NCI-H2171 treated with DMSO at 0.1 percent for 48 hours (cell line): ENCODE measurements at regions not wholly inside any gene's neighbourhood (a gene's known extent, or its start where the extent isn't known, plus 50 kb on each side); places are given as distances from the start of the nearest gene placed in this dataset.

ENCODE experiments used
- DNase-seq: peaks from one replicate; lab custom pipeline; 2025; lab: John Stamatoyannopoulos, UW

GRCh38 chr11:45473341-45473895 lies 187.3 kb upstream of the SYT13 start:
- peak; percentile 93 for DNase-seq

GRCh38 chr11:45472716-45473317 lies 186.7 kb upstream of the SYT13 start:
- no peak for DNase-seq

- no peak for DNase-seq
Observed at GRCh38 chr11:45471266-45471665, 185.1 kb upstream of the SYT13 start.

- DNase-seq, result no peak
Observed at GRCh38 chr11:45470794-45471167, 184.6 kb upstream of the SYT13 start.

- DNase-seq, result peak; percentile 19
Observed at GRCh38 chr11:45470151-45470793, 184.1 kb upstream of the SYT13 start.

- DNase-seq, result no peak
Observed at GRCh38 chr11:45468267-45468856, 182.2 kb upstream of the SYT13 start.

- no peak for DNase-seq
Observed at GRCh38 chr11:45463541-45463940, 177.4 kb upstream of the SYT13 start.

- DNase-seq, result no peak
Observed at GRCh38 chr11:45461514-45461913, 175.4 kb upstream of the SYT13 start.

- DNase-seq, result no peak
Observed at GRCh38 chr11:45459491-45459890, 173.3 kb upstream of the SYT13 start.

- DNase-seq, result no peak
Observed at GRCh38 chr11:45458269-45458668, 172.1 kb upstream of the SYT13 start.

GRCh38 chr11:45457649-45458048 lies 171.5 kb upstream of the SYT13 start:
- no peak for DNase-seq

- DNase-seq, result no peak
Observed at GRCh38 chr11:45456686-45457085, 170.5 kb upstream of the SYT13 start.

- DNase-seq, result no peak
Observed at GRCh38 chr11:45455536-45455935, 169.4 kb upstream of the SYT13 start.

- DNase-seq, result no peak
Observed at GRCh38 chr11:45454917-45455401, 168.8 kb upstream of the SYT13 start.

- no peak for DNase-seq
Observed at GRCh38 chr11:45453721-45454120, 167.6 kb upstream of the SYT13 start.

GRCh38 chr11:45451766-45452440 lies 165.8 kb upstream of the SYT13 start:
- DNase-seq, result no peak

- no peak for DNase-seq
Observed at GRCh38 chr11:45450189-45450588, 164.0 kb upstream of the SYT13 start.

- DNase-seq, result no peak
Observed at GRCh38 chr11:45449036-45449601, 163.0 kb upstream of the SYT13 start.

- no peak for DNase-seq
Observed at GRCh38 chr11:45448561-45448960, 162.4 kb upstream of the SYT13 start.

GRCh38 chr11:45446998-45447397 lies 160.9 kb upstream of the SYT13 start:
- DNase-seq, result no peak

- no peak for DNase-seq
Observed at GRCh38 chr11:45446434-45446833, 160.3 kb upstream of the SYT13 start.

- no peak for DNase-seq
Observed at GRCh38 chr11:45444796-45445195, 158.7 kb upstream of the SYT13 start.
